Fibroblast of lung (primary cell): ENCODE measurements at regions not wholly inside any gene's neighbourhood (a gene's known extent, or its start where the extent isn't known, plus 50 kb on each side); places are given as distances from the start of the nearest gene placed in this dataset.

Source experiments
- EZH2 ChIP-seq: IDR thresholded peaks from 2 replicates; pipeline ENCODE4 v1.5.1; 2012; ENCODE audit warnings: low read length, control low read depth, mild to moderate bottlenecking; ENCODE audit errors: missing control alignments
- TF ChIP-seq, protein P1 (sequence below), 2 donors: IDR thresholded peaks in 1 of 2; conservative IDR thresholded peaks in 1 of 2; 1 replicate in 1 of 2; 2 replicates in 1 of 2; pipeline ENCODE4 v1.5.1; 2011 to 2012; ENCODE audit warnings: low read length in 2 of 2, control low read depth in 1 of 2, inconsistent platforms in 1 of 2, low read depth in 1 of 2, mild to moderate bottlenecking in 1 of 2

GRCh38 chr12:9509464-9510161 lies 98.1 kb downstream of the KLRB1 start:
- TF ChIP-seq, protein P1, sequence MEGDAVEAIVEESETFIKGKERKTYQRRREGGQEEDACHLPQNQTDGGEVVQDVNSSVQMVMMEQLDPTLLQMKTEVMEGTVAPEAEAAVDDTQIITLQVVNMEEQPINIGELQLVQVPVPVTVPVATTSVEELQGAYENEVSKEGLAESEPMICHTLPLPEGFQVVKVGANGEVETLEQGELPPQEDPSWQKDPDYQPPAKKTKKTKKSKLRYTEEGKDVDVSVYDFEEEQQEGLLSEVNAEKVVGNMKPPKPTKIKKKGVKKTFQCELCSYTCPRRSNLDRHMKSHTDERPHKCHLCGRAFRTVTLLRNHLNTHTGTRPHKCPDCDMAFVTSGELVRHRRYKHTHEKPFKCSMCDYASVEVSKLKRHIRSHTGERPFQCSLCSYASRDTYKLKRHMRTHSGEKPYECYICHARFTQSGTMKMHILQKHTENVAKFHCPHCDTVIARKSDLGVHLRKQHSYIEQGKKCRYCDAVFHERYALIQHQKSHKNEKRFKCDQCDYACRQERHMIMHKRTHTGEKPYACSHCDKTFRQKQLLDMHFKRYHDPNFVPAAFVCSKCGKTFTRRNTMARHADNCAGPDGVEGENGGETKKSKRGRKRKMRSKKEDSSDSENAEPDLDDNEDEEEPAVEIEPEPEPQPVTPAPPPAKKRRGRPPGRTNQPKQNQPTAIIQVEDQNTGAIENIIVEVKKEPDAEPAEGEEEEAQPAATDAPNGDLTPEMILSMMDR (conservative IDR thresholded peaks at IDR 0.05 in 1 of 2, IDR thresholded peaks at IDR 0.05 in 1 of 2; ENCODE audit: low read depth in 1 of 2, low read length in 2 of 2), result no peak
- no peak for TF ChIP-seq EZH2
